DMS79 (cell line): ENCODE measurements at regions not wholly inside any gene's neighbourhood (a gene's known extent, or its start where the extent isn't known, plus 50 kb on each side); places are given as distances from the start of the nearest gene placed in this dataset.

ENCODE experiments used
- DNase-seq: peaks from one replicate; lab custom pipeline; 2025; lab: John Stamatoyannopoulos, UW

DNA sequence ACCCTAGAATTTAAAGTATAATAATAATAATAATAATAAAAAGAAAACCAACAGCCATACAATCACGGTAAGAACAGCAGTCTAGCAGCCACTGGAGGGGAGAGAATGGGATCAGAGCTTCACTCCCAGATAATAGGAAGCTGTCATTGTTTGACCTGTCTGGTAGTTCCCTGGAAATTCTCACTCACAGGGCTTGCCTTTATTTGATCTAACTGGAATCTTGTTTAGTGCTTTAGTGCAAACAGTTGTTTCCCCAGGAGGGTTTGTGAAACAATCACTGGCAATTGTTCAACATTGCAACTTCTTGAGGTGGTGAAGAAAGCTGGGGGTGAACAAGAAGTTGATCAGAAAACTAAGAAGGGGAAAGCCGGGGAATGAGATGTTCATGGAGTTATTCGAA lies 68.7 kb upstream of the PTCSC3 start:
- DNase-seq, result no peak

DNA sequence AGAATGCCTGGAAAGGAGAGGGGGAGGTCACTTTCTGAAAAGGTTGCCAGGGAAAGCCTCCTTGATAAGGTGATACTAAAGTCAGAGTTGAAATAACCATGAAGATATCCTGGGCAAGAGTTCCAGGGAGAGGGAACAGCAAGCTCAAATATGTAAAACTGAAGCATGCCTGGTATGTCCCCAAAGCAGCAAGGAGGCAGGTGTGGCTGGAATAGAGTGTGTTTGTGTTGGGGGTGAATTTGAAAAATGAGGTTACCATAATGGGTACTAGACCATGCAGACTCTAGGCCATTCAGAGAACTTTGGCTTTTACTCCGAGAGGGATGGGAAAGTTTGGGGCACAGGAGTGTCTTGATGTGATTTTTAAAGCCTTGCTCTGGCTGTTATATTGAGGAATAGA lies 66.7 kb upstream of the PTCSC3 start:
- DNase-seq, result no peak

DNA sequence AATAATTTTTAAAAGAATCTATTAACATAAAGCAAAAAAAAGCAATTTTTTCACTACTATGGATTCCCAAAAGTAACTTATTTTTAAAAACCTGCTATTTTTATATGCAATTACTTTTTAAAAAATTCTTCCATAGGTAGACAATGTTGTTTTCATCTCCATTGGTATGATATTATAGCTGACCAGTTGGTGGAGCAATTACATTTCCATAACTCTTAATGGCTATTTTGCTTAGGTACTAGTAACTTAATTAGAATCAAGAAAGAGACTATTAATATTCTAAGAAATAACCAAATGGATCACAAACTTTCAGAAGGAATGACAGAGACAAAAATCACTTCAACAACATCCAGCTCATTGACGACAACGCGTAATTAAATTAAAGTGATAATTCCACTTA lies 64.7 kb upstream of the PTCSC3 start:
- DNase-seq, result peak; percentile 23

DNA sequence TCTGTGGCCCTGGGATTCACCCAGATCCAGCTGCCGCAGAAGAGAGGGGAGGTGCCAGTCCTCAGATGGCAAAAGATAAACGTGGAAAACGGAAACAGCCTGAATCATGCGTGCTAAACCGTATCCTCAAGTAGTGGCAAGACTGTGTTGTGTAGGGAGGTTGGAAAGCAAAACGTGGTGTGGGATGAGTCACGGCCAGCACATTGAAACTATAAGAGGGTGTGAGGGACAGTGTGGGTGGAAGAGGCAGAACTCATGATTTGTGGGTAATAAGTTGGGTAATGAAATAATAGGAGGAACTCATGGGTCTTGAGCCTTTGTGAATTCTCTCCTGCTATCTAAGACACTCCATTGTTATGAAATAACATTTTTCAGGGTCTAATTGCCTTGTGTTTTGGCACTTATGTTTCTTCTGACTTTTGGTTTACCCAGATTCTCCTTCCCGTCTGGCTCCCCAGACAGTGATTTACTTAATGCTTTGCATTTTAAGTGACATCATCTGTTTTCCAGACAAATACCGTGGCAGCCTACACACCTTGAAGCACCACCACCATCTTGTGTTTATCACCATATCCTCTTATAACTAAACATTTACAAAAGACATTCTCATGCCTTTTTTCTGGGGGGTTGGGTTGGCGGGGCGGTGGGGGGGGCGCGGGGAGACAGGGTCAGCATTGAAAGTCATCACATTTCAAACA lies 62.3 kb upstream of the PTCSC3 start:
- DNase-seq, result no peak

DNA sequence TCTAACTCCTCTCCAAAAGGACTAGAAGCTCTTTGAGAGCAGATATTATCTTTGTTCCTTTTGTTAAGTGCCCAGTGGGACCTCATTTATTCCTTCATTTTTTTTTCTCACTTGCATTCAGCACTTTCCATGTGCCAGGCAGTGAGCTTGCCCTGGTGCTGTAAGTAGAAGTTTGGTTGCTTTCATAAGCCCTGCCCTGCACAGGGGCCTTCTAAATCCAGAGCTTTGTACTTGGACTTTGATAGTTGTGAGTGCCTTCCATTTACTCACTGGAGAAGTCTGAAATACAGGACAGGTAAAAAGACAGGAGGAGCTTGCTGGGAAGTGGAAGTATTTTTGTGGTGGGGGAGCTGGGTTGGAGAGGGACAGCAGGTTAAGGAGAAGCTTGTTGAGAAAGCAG lies 56.7 kb upstream of the PTCSC3 start:
- no peak for DNase-seq

DNA sequence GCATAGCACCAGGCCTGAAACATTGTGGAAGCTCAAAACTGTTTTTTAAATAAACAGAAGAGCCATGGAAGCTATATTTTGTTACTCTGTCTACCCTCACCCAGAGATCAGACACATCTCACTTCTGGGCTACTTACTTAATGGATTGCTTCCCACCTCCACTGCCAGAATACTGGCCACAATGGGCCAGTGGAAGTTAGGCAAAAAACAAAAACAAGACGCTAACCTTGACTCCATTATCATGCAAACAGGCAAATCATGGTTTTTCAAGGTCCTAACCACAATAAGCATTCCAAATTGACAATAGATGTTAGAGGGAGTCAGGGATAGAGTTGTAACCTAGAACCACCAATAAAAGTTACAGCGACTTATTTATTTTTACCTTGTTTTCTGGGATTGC lies 52.7 kb upstream of the PTCSC3 start:
- DNase-seq, result no peak

DNA sequence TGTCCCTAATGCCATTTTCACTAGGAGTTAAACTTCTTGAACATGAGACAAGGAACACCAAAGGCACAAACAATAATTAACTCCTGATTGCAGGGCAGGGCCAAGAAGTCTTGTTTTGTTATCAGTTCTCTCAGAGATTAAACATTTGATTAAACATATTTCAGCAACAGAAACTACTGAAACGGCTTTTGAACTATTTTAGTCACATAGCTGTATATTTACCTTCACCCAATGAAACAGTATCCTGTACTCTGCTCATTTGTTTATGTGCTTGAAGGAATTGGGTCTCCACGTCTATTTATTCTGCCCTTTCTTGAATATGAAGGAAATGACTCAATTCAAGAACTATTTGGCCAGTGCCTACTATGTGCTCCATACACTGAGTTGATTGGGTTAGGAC lies 51.3 kb upstream of the PTCSC3 start:
- DNase-seq, result no peak

DNA sequence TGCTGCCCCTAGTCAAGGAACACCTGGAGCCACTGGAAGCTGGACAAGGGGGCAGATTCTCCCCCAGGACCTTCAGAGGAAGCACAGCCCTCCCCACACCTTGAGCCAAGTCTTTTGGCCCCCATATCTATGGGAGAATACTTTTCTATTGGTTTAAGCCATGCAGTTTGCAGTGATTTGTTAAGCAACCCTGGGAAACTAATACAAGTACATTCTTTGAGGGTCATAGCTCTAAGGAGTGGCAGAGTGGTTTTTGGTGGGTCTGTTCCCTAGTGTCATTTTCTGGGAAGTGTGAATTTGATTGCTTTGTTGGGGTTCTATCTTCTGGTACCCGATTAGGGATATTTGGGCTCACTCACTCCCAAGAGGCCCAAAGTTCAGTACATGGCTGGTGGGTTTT lies 50.8 kb upstream of the PTCSC3 start:
- no peak for DNase-seq
